ENCODE measurements at regions not wholly inside any gene's neighbourhood (a gene's known extent, or its start where the extent isn't known, plus 50 kb on each side); places are given as distances from the start of the nearest gene placed in this dataset.
"Not testable (repeated sequence)": the region's sequence is repeated elsewhere in the genome, so short reads cannot be mapped to it uniquely, and the experiment has no call there.

GRCh38 chr11:43165393-43165792 lies 146.4 kb upstream of the API5 start:
- not testable (repeated sequence) for H3F3A ChIP-seq (ENCODE audit: insufficient read depth, low read length, poor library complexity, severe bottlenecking); H3K27ac ChIP-seq (ENCODE audit: low read length); H3K4me3 ChIP-seq (ENCODE audit: low read length); H4K20me1 ChIP-seq (ENCODE audit: insufficient read depth); H3K79me2 ChIP-seq (replicated peaks; ENCODE audit: insufficient read depth, low read length); H3K27me3 ChIP-seq (ENCODE audit: insufficient read depth, low read depth, low read length); H3K9ac ChIP-seq (ENCODE audit: low read length); H3K9me2 ChIP-seq (ENCODE audit: insufficient read depth, low read length); H3K36me3 ChIP-seq (ENCODE audit: insufficient read depth, low read length); H2AFZ ChIP-seq (ENCODE audit: low read depth, low read length); H3K9me3 ChIP-seq (ENCODE audit: low read length); H3K4me2 ChIP-seq (ENCODE audit: low read length)
- TF ChIP-seq CTCF (IDR thresholded peaks at IDR 0.05; ENCODE audit: poor library complexity, severe bottlenecking) (peak; percentile 47), RAD21 (conservative IDR thresholded peaks at IDR 0.05) (peak; percentile 11)

- H3K27me3 ChIP-seq (ENCODE audit: insufficient read depth, low read depth, low read length); H3K27ac ChIP-seq (ENCODE audit: low read length); H3K4me3 ChIP-seq (ENCODE audit: low read length); H3K36me3 ChIP-seq (ENCODE audit: insufficient read depth, low read length); H3K4me2 ChIP-seq (ENCODE audit: low read length); H3K9me3 ChIP-seq (ENCODE audit: low read length); H4K20me1 ChIP-seq (ENCODE audit: insufficient read depth); H2AFZ ChIP-seq (ENCODE audit: low read depth, low read length); H3K79me2 ChIP-seq (replicated peaks; ENCODE audit: insufficient read depth, low read length); H3K9ac ChIP-seq (ENCODE audit: low read length); H3F3A ChIP-seq (ENCODE audit: insufficient read depth, low read length, poor library complexity, severe bottlenecking); H3K9me2 ChIP-seq (ENCODE audit: insufficient read depth, low read length): not testable (repeated sequence)
Measured at GRCh38 chr11:43168241-43168640, 143.6 kb upstream of the API5 start.

- TF ChIP-seq EZH2 (IDR thresholded peaks at IDR 0.05; ENCODE audit: borderline replicate concordance, insufficient read depth, low read length, poor library complexity, severe bottlenecking) (no peak), EP300 (conservative IDR thresholded peaks at IDR 0.05; ENCODE audit: poor library complexity, severe bottlenecking) (no peak), POLR2AphosphoS5 (IDR thresholded peaks at IDR 0.05) (no peak), CTCF (IDR thresholded peaks at IDR 0.05; ENCODE audit: poor library complexity, severe bottlenecking) (no peak), REST (IDR thresholded peaks at IDR 0.05; ENCODE audit: borderline replicate concordance) (no peak), TAF1 (IDR thresholded peaks at IDR 0.05; ENCODE audit: low read depth) (no peak), SMC3 (conservative IDR thresholded peaks at IDR 0.05; ENCODE audit: poor library complexity) (no peak), MXI1 (conservative IDR thresholded peaks at IDR 0.05; ENCODE audit: poor library complexity, severe bottlenecking) (no peak), RAD21 (conservative IDR thresholded peaks at IDR 0.05) (no peak)
- Histone ChIP-seq H3K36me3 (ENCODE audit: insufficient read depth, low read length) (no peaks in the 10 kb centered on the region), H3K79me2 (replicated peaks; ENCODE audit: insufficient read depth, low read length) (no peaks in the 10 kb centered on the region), H3K27me3 (ENCODE audit: insufficient read depth, low read depth, low read length) (no peaks in the 10 kb centered on the region), H3K9me2 (ENCODE audit: insufficient read depth, low read length) (no peaks in the 10 kb centered on the region), H2AFZ (ENCODE audit: low read depth, low read length) (no peak overlapping the region), H3K27ac (ENCODE audit: low read length) (no peak overlapping the region), H3K9me3 (ENCODE audit: low read length) (no peaks in the 10 kb centered on the region), H3K4me3 (ENCODE audit: low read length) (no peak overlapping the region), H3F3A (ENCODE audit: insufficient read depth, low read length, poor library complexity, severe bottlenecking) (no peaks in the 10 kb centered on the region), H3K9ac (ENCODE audit: low read length) (no peak overlapping the region), H3K4me2 (ENCODE audit: low read length) (no peak overlapping the region), H4K20me1 (ENCODE audit: insufficient read depth) (no peaks in the 10 kb centered on the region)
Measured at GRCh38 chr11:43172477-43172876, 139.3 kb upstream of the API5 start.
